Activated naive CD8-positive, alpha-beta T cell treated with anti-CD3 and anti-CD28 coated beads, Interleukin-2, amount 10 ng/mL, durations not matched to agents 7 days and 5 days (primary cell): ENCODE measurements at regions not wholly inside any gene's neighbourhood (a gene's known extent, or its start where the extent isn't known, plus 50 kb on each side); places are given as distances from the start of the nearest gene placed in this dataset.

ENCODE experiments used
- ATAC-seq: fragments of 150-1000 bp; cut with Tn5 transposase; one replicate; pipeline ENCODE4 v1.10.0; 2021; ENCODE audit warnings: low read depth, moderate library complexity
- POLR2A ChIA-PET: fragments of 350-600 bp; sonication (Branson Sonifier 250); formaldehyde crosslinking; loops from one replicate; lab custom pipeline; 2021; ENCODE audit warnings: antibody characterized with exemption; lab: Charles Lee
- DNase-seq: peaks from one replicate; pipeline ENCODE4 v3.0.0; 2021
- H3K27ac Mint-ChIP-seq: one replicate; pipeline ENCODE4 v1.8.0; 2022; ENCODE audit warnings: mild to moderate bottlenecking, mixed read lengths
- H3K27me3 Mint-ChIP-seq: one replicate; pipeline ENCODE4 v1.8.0; 2022; ENCODE audit warnings: mild to moderate bottlenecking, moderate library complexity, mixed read lengths
- H3K36me3 Mint-ChIP-seq: one replicate; pipeline ENCODE4 v1.8.0; 2021; ENCODE audit warnings: mild to moderate bottlenecking, mixed read lengths
- H3K4me1 Mint-ChIP-seq: one replicate; pipeline ENCODE4 v1.8.0; 2021; ENCODE audit warnings: mixed read lengths
- H3K4me3 Mint-ChIP-seq: one replicate; pipeline ENCODE4 v1.8.0; 2022; ENCODE audit warnings: mild to moderate bottlenecking, moderate library complexity, mixed read lengths
- H3K9me3 Mint-ChIP-seq: one replicate; pipeline ENCODE4 v1.8.0; 2021; ENCODE audit warnings: mixed read lengths

DNA sequence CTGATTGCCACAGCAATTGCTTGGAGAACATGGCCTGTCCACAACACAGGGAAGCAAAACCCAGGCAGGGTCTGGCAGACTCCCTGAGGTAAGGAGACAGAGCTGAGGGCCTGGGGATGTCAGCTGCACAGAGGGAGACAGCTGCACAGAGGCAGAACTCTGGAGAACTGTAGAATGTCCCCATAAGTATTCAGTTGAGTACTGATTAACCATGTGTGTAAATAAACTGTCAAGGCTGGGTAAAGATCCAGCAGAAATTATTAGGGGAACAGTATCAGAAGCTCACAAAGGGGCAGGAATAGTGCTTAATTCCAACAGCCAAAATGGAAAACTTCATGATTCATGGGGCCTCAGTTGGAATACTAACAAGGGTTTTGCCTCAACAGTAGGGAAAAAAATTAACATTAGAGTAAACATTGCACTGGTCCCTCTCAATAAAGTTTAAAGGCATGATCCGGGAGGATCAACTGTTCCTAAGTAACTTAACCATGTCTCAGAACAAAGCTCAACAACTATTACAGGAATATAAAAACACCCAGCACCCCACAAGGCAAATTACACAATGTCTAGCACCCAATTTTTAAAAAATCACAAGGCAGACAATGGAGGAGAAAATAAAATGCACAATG is 201.3 kb upstream of the RASSF8 start:
- H3K9me3 Mint-ChIP-seq = no peaks in the 10 kb centered on the region

DNA sequence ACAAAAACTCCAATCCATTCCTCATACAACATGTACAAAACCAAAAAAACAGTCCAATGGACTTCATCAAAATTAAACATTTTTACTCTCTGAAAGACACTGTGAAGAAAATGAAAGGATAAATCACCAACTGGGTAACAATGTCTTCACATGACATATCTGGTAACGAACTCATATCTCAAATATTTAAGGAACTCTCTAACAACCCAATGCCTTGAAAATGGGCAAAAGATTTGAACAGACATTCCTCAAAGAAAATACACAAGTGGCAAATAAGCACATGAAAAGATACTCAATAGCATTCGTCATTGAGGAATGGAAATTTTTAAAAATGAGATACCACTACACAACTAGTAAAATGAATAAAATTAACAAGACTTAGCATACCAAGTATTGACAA is 198.7 kb upstream of the RASSF8 start:
- no peaks in the 10 kb centered on the region for H3K36me3 Mint-ChIP-seq
- H3K9me3 Mint-ChIP-seq = peaks cover 4% of the 10 kb centered on the region
- H3K27me3 Mint-ChIP-seq = peaks cover 10% of the 10 kb centered on the region
- H3K4me3 Mint-ChIP-seq = no peak overlapping the region
- no peak for DNase-seq
- H3K27ac Mint-ChIP-seq = no peak overlapping the region
- ATAC-seq = no peak
- no peaks in the 10 kb centered on the region for H3K4me1 Mint-ChIP-seq
- POLR2A ChIA-PET = no interaction called here

More for the DNA sequence above, 201.3 kb upstream of the RASSF8 start:
- Mint-ChIP-seq H3K27ac (no peak overlapping the region), H3K36me3 (no peaks in the 10 kb centered on the region), H3K27me3 (peaks cover 10% of the 10 kb centered on the region), H3K4me3 (no peak overlapping the region), H3K4me1 (no peaks in the 10 kb centered on the region)
- ATAC-seq (no peak), DNase-seq (no peak)
- POLR2A ChIA-PET = no interaction called here

DNA sequence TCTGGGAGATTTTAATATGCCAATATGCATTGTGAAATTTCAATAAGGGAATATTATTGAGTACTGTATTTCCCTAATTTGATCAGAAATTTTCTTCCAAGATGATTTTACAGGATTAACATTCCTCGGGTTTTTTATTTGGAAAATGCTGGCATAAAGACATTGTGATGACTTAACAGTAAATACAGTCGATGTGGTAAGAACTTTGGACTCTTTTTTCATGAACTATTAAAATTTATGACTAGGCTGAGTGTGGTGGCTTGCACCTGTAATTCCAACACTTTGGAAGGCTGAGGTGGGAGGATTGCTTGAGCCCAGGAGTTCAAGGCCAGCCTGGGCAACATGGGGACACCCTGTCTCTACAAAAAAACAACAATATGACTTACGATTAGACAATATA is 197.1 kb upstream of the RASSF8 start:
- Mint-ChIP-seq H3K36me3 (no peaks in the 10 kb centered on the region), H3K9me3 (peaks cover 4% of the 10 kb centered on the region), H3K27ac (no peak overlapping the region), H3K27me3 (peaks cover 10% of the 10 kb centered on the region), H3K4me3 (no peak overlapping the region), H3K4me1 (no peaks in the 10 kb centered on the region)
- ATAC-seq = no peak
- POLR2A ChIA-PET = no interaction called here
- no peak for DNase-seq

DNA sequence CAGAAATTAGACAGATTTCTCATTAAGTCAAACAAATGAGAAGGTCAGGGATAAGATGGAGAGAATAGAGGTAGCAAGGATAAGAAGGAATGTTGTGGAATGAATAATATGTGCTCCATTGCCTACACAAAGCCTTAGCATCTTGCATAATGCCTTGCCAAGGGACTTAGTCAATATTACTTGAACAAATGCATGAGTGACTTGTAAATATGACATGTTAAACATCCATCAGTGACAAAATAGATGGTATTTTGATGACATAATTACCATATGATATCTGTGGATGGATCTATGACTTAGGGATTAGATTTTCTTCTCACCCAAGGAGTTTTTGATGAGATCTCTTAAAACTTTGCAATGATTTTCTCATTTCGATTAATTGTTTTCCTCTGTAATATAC is 194.1 kb upstream of the RASSF8 start:
- H3K36me3 Mint-ChIP-seq = no peaks in the 10 kb centered on the region
- no peak overlapping the region for H3K4me3 Mint-ChIP-seq
- H3K9me3 Mint-ChIP-seq = peaks cover 4% of the 10 kb centered on the region
- POLR2A ChIA-PET = no interaction called here
- H3K27ac Mint-ChIP-seq = no peak overlapping the region
- ATAC-seq (no peak), DNase-seq (no peak)
- no peaks in the 10 kb centered on the region for H3K4me1 Mint-ChIP-seq
- peaks cover under 1% of the 10 kb centered on the region for H3K27me3 Mint-ChIP-seq

DNA sequence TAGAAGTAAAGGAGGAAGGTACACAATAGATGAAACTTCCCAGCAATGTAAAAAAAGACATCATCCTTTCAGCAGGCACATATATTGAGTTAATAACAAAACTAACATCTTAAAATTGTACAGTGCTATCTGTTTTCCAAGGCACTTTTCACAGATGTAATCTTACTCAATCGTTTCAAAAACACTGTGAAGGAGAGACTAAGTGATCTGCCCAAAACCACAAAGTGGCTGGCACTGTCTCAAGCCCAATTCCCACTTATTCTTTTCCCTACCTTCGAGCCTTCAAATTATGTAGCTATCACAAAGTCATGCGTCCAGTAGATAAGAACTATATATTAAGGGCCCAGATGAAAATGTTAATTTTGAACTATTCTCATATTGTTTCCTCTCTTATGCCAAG is 193.6 kb upstream of the RASSF8 start:
- DNase-seq (no peak), ATAC-seq (no peak)
- Mint-ChIP-seq H3K27ac (no peak overlapping the region), H3K36me3 (no peaks in the 10 kb centered on the region), H3K9me3 (peaks cover 4% of the 10 kb centered on the region), H3K4me1 (no peaks in the 10 kb centered on the region), H3K4me3 (no peak overlapping the region), H3K27me3 (no peaks in the 10 kb centered on the region)
- POLR2A ChIA-PET = no interaction called here

DNA sequence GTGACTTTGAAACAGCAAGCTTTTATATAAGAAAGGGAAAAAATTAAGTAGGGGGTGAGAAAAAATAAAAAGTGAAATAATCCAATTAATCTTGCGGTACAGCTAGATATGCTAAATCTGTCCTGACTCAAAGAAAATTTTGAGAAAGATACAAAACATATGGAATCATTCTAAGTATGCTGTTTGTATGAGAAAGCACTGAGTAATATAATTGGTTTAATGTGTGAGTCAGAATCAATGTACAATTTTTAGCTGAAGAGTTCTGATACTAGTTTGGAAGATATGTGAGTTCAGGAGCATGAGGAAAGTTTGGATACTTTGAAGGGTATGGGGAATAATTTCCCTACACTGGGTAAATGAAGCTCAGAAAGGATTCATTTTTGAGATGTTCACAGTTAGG is 190.9 kb upstream of the RASSF8 start:
- ATAC-seq = no peak
- Mint-ChIP-seq H3K4me3 (no peak overlapping the region), H3K27me3 (no peaks in the 10 kb centered on the region), H3K4me1 (no peaks in the 10 kb centered on the region), H3K27ac (no peak overlapping the region), H3K36me3 (no peaks in the 10 kb centered on the region), H3K9me3 (peaks cover 1% of the 10 kb centered on the region)
- POLR2A ChIA-PET = no interaction called here
- DNase-seq = no peak

DNA sequence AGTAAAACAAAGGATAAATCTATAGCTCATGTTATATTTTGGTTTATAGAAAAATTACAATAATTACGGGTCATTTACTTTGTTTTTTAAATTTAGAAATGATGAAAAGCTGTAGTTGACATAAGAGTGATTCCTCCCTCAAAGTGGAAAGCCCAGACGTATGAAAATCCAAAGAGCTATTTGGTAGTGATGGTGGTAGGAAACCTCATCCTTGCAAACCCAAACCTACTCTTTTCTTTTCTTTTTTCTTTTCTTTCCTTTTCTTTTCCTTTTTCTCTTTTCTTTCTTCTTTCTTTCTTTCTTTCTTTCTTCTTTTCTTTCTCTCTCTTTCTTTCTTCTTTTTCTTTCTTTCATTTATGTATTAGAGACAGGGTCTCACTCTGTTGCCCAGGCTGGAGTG is 190.3 kb upstream of the RASSF8 start:
- no peaks in the 10 kb centered on the region for H3K36me3 Mint-ChIP-seq
- no peak overlapping the region for H3K27ac Mint-ChIP-seq
- ATAC-seq (no peak), DNase-seq (no peak)
- H3K27me3 Mint-ChIP-seq = no peaks in the 10 kb centered on the region
- POLR2A ChIA-PET = no interaction called here
- H3K4me1 Mint-ChIP-seq = no peaks in the 10 kb centered on the region
- H3K9me3 Mint-ChIP-seq = peaks cover 1% of the 10 kb centered on the region
- H3K4me3 Mint-ChIP-seq = no peak overlapping the region

DNA sequence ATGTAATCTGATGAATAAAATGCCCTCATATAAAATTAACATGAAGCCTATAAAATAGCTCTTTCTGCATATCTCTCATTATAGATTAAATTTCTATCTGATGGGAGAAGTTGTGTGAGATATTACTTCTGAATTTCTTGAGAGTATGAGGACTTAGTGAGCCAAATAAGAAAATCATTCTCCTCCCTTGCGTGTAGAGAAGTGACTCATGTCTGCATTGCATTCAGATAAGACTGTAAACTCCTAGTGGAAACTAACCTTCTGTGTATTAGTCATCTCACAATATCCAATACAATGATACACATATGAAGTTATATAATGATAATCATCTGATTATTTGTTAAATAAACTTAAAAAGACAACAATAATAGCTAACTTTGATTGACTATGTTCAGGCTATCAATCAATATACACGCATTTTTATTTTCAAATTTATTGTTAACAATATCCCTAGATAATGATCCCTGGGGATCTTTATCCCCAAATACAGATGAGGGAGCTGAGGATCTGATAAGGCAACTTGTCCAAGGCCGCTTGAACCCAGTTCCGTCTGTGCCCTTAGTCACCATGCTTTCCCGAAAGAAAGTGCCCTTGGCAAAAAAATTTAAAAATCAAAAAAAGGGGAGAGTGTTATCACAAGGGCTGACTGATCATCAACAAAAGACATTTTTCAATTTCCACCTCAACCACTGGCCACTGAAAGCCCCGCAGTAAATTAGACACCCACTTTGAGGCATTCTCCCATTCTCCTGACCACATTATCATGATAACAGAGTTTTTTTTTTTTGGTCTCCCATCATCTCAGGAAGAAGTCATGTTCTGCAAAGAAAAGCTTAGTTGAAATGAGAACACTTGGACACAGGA is 189.2 kb upstream of the RASSF8 start:
- POLR2A ChIA-PET = no interaction called here
- no peak overlapping the region for H3K27ac Mint-ChIP-seq
- no peaks in the 10 kb centered on the region for H3K36me3 Mint-ChIP-seq
- H3K4me1 Mint-ChIP-seq = no peaks in the 10 kb centered on the region
- ATAC-seq (no peak), DNase-seq (no peak)
- H3K4me3 Mint-ChIP-seq = no peak overlapping the region
- H3K27me3 Mint-ChIP-seq = no peaks in the 10 kb centered on the region
- H3K9me3 Mint-ChIP-seq = no peaks in the 10 kb centered on the region

DNA sequence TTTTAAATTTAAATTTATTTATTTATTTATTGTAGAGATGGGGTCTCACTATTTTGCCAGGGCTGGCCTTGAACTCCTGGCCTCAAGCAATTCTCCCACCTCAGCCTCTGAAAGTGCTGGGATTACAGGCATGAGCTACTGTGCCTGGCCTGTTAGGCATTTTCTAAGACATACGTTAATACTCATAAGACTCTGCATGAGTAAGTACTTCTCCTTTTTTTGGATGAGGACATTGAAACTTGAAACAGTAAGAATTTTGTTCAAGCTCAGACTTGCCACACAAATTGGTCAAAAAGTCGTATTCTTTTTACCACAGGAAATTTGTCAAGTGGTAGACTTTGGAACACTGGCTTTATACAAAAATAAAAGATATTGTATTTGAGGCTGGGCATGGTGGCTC is 187.4 kb upstream of the RASSF8 start:
- Mint-ChIP-seq H3K36me3 (no peaks in the 10 kb centered on the region), H3K4me3 (no peak overlapping the region), H3K27ac (no peak overlapping the region), H3K4me1 (no peaks in the 10 kb centered on the region), H3K27me3 (peaks cover 3% of the 10 kb centered on the region), H3K9me3 (no peaks in the 10 kb centered on the region)
- DNase-seq (no peak), ATAC-seq (no peak)
- POLR2A ChIA-PET = no interaction called here

DNA sequence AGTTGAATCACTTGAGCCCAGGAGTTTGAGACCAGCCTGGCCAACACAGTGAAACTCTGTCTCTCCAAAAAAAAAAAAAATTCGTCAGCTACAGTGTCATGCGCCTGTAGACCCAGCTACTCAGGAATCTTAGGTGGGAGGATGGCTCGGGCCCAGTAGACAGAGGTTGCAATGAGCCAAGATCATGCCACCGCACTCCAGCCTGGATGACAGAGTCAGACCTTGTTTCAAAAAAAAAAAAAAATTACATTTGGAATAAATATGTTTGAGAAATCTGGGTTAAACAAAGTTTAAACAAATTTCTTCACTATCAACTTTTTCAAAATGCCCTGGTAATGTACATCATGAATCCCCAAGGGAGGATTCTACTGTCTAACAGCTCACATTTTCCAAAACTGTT is 187.0 kb upstream of the RASSF8 start:
- no peaks in the 10 kb centered on the region for H3K4me1 Mint-ChIP-seq
- H3K9me3 Mint-ChIP-seq = no peaks in the 10 kb centered on the region

DNA sequence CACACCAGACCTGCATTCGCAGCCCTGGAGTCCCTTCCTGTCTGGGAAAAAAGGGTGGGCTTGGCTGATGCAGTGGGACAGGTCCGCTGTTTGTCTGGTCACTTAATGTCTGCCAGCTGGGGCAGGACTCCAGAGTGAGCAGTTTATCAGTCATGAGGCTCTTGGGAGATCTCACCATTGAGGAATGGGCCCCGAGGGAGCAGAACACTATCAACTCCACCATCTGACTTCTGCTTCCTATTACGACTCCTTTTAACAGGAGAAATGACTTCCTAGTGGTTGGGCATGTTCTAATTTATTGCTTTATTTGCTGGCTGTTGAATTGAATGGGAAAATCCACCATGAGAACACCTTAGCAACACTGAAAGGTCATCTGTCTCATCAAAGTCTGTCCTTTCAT is 182.5 kb upstream of the RASSF8 start:
- POLR2A ChIA-PET = no interaction called here
- Mint-ChIP-seq H3K9me3 (no peaks in the 10 kb centered on the region), H3K4me1 (no peaks in the 10 kb centered on the region), H3K27ac (no peak overlapping the region), H3K36me3 (no peaks in the 10 kb centered on the region), H3K27me3 (peaks cover 10% of the 10 kb centered on the region), H3K4me3 (no peak overlapping the region)
- no peak for ATAC-seq
- no peak for DNase-seq

More for the DNA sequence above, 187.0 kb upstream of the RASSF8 start:
- Mint-ChIP-seq H3K4me3 (no peak overlapping the region), H3K27ac (no peak overlapping the region), H3K36me3 (no peaks in the 10 kb centered on the region), H3K27me3 (peaks cover 3% of the 10 kb centered on the region)
- ATAC-seq = no peak
- no peak for DNase-seq
- POLR2A ChIA-PET = no interaction called here

DNA sequence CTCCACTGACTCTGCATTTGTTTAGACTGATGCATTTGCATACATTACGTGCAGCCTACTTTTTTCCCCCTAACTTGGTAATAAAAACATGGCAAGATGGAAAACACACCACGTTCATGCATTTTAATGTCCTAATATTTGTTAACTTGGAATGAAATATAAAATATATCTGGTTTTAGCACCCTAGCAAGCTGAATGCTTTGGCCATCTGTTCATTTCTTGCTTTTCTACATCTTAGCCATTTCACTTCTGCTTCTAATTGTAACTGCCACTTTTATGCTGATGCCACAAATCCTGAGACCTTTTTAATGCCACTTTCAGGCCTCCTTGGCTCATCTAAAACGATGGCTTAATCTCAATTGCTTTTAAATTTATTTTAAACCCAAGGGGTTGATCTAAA is 177.7 kb upstream of the RASSF8 start:
- H3K27ac Mint-ChIP-seq = no peak overlapping the region
- POLR2A ChIA-PET = no interaction called here

DNA sequence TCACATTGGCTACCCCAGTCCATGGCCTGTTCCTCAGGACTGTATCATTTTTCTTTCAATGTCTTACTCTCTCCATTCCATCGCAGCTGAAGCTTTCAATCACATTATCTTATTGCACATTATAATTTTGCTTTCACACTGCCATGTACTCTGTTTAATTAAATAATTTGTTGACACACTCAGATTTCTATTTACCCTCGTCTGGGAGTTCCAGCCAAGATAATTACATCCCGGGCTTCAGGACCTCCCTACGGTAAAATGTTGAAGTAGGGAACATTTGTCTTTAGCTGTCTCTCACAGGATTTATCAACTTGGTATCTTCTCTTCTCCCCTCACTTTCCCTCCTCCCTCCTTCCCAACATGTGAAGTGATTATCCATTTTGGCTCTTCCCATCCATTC is 177.2 kb upstream of the RASSF8 start:
- H3K36me3 Mint-ChIP-seq = no peaks in the 10 kb centered on the region
- H3K9me3 Mint-ChIP-seq = no peaks in the 10 kb centered on the region
- DNase-seq (no peak), ATAC-seq (no peak)
- H3K27me3 Mint-ChIP-seq = peaks cover 9% of the 10 kb centered on the region
- H3K4me3 Mint-ChIP-seq = no peak overlapping the region
- H3K4me1 Mint-ChIP-seq = no peaks in the 10 kb centered on the region
- no peak overlapping the region for H3K27ac Mint-ChIP-seq
- POLR2A ChIA-PET = no interaction called here

More for the DNA sequence above, 177.7 kb upstream of the RASSF8 start:
- Mint-ChIP-seq H3K36me3 (no peaks in the 10 kb centered on the region), H3K9me3 (no peaks in the 10 kb centered on the region), H3K4me1 (no peaks in the 10 kb centered on the region), H3K4me3 (no peak overlapping the region), H3K27me3 (peaks cover 9% of the 10 kb centered on the region)
- ATAC-seq (no peak), DNase-seq (no peak)

DNA sequence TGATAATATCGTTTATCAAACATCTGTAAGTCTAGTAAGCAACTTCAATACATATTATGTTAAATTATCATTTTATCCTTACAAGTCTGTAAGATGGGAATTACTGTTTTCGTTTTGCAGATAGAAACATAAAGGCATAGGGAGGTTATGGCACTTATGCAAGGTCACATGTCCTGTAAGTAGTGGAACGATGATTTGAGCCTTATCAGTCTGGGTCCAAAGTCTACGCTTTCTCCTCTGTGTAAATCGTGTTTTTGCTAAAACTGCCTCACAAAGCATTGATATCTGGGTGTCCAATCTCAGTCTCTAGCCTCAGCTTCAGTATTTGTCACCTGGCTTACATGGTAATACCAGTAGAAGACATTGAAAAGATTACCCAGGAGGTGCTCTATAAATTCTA is 174.9 kb upstream of the RASSF8 start:
- H3K9me3 Mint-ChIP-seq = no peaks in the 10 kb centered on the region
- H3K4me1 Mint-ChIP-seq = no peaks in the 10 kb centered on the region
- ATAC-seq (no peak), DNase-seq (no peak)
- no peak overlapping the region for H3K27ac Mint-ChIP-seq
- H3K27me3 Mint-ChIP-seq = peaks cover 5% of the 10 kb centered on the region
- H3K4me3 Mint-ChIP-seq = no peak overlapping the region
- POLR2A ChIA-PET = no interaction called here
- H3K36me3 Mint-ChIP-seq = no peaks in the 10 kb centered on the region
